GM12892 (cell line): ENCODE measurements at regions not wholly inside any gene's neighbourhood (a gene's known extent, or its start where the extent isn't known, plus 50 kb on each side); places are given as distances from the start of the nearest gene placed in this dataset.

Source experiments
- POLR2A ChIP-seq: IDR thresholded peaks from 2 replicates; pipeline ENCODE4 v1.6.1; 2011; ENCODE audit warnings: low read depth, low read length, control low read depth
- POLR2AphosphoS5 ChIP-seq: IDR thresholded peaks from 2 replicates; pipeline ENCODE4 v1.6.1; 2011; ENCODE audit warnings: low read depth, low read length, control low read depth
- TAF1 ChIP-seq: IDR thresholded peaks from 2 replicates; pipeline ENCODE4 v1.6.1; 2011; ENCODE audit warnings: low read depth, mild to moderate bottlenecking, control low read depth, low read length, borderline replicate concordance

- no peak for TF ChIP-seq POLR2A
- TF ChIP-seq TAF1, result no peak
- no peak for TF ChIP-seq POLR2AphosphoS5
These were observed 238.6 kb upstream of the TMEM161B start for GRCh38 chr5:88507261-88507660.
